ENCODE measurements at regions not wholly inside any gene's neighbourhood (a gene's known extent, or its start where the extent isn't known, plus 50 kb on each side); places are given as distances from the start of the nearest gene placed in this dataset.

- FAIRE-seq (no peak), DNase-seq (ENCODE audit: low read depth in 1 of 2, low spot score in 2 of 2) (no peak)
- Histone ChIP-seq H2BK120ac (replicated peaks; ENCODE audit: low read depth, low read length) (no peak overlapping the region), H2BK20ac (ENCODE audit: low read length) (no peak overlapping the region), H3K79me1 (ENCODE audit: low read depth, low read length) (no peaks in the 10 kb centered on the region), H3K27me3 (replicated peaks in 1 of 4; ENCODE audit: control insufficient read depth in 3 of 4, extremely low read depth in 1 of 4, insufficient read depth in 3 of 4, low read length in 3 of 4) (no peaks in the 10 kb centered on the region), H3K27ac (ENCODE audit: low read depth, low read length) (no peak overlapping the region), H3K14ac (ENCODE audit: insufficient read length) (no peak overlapping the region), H3K4me3 (ENCODE audit: extremely low read depth in 1 of 4, insufficient read depth in 2 of 4, low read depth in 3 of 4, low read length in 4 of 4) (no peak overlapping the region), H2AK5ac (ENCODE audit: low read depth, low read length) (no peak overlapping the region), H3K79me2 (ENCODE audit: control insufficient read depth in 1 of 2, insufficient read depth in 2 of 2, low read length in 2 of 2) (no peaks in the 10 kb centered on the region), H3K56ac (replicated peaks; ENCODE audit: insufficient read length, low read depth, low read length) (no peak overlapping the region), H2BK12ac (ENCODE audit: low read depth, low read length) (no peak overlapping the region), H3K4ac (replicated peaks; ENCODE audit: insufficient read length, low read depth, low read length) (no peak overlapping the region), H3K23ac (ENCODE audit: insufficient read length) (no peak overlapping the region), H4K8ac (ENCODE audit: extremely low read depth, insufficient read depth, low read length) (no peak overlapping the region), H2AFZ (ENCODE audit: low read length) (no peak overlapping the region), H3K9ac (replicated peaks in 1 of 4; ENCODE audit: extremely low read depth in 1 of 4, low read depth in 3 of 4, low read length in 3 of 4) (no peak overlapping the region), H4K5ac (ENCODE audit: insufficient read length, low read depth, low read length) (no peak overlapping the region), H3K4me2 (ENCODE audit: insufficient read depth in 1 of 2, low read depth in 2 of 2, low read length in 2 of 2) (no peak overlapping the region), H4K20me1 (replicated peaks in 1 of 2; ENCODE audit: control insufficient read depth in 1 of 2, insufficient read depth in 2 of 2, low read length in 2 of 2) (no peaks in the 10 kb centered on the region), H3K4me1 (replicated peaks in 1 of 4; ENCODE audit: control insufficient read depth in 3 of 4, insufficient read depth in 4 of 4, low read length in 3 of 4) (peaks cover 0 to 7% (median 0%) of the 10 kb centered on the region in 4 experiments; a peak in 1 of 7 replicates), H3K18ac (ENCODE audit: extremely low read depth, low read length) (no peak overlapping the region), H3K23me2 (ENCODE audit: low read depth, low read length) (no peaks in the 10 kb centered on the region), H2BK5ac (ENCODE audit: low read depth, low read length) (no peak overlapping the region), H3K9me3 (ENCODE audit: insufficient read depth in 2 of 2, low read depth in 1 of 2, low read length in 1 of 2) (no peaks in the 10 kb centered on the region), H2BK15ac (ENCODE audit: low read length) (no peak overlapping the region), H3K36me3 (ENCODE audit: control insufficient read depth in 2 of 4, insufficient read depth in 4 of 4, low read length in 3 of 4) (no peaks in the 10 kb centered on the region), H4K91ac (replicated peaks; ENCODE audit: insufficient read length, low read length) (no peak overlapping the region)
- TF ChIP-seq SIRT6 (IDR thresholded peaks at IDR 0.05; ENCODE audit: low read length) (no peak), POU5F1 (IDR thresholded peaks at IDR 0.05; ENCODE audit: low read depth, low read length) (no peak), EGR1 (IDR thresholded peaks at IDR 0.05; ENCODE audit: borderline replicate concordance, low read depth, low read length) (no peak), KDM4A (IDR thresholded peaks at IDR 0.05; ENCODE audit: low read depth, low read length, severe bottlenecking) (no peak), CBX5 (IDR thresholded peaks at IDR 0.05; ENCODE audit: low read depth, low read length) (no peak), SUZ12 (IDR thresholded peaks at IDR 0.05; ENCODE audit: low read length) (no peak), USF2 (IDR thresholded peaks at IDR 0.05; ENCODE audit: low read length) (no peak), PHF8 (conservative IDR thresholded peaks at IDR 0.05; ENCODE audit: low read depth, low read length) (no peak), CTBP2 (IDR thresholded peaks at IDR 0.05; ENCODE audit: borderline replicate concordance, insufficient read depth, insufficient read length, low read length) (no peak), FOSL1 (IDR thresholded peaks at IDR 0.05; ENCODE audit: insufficient read depth, low read depth, low read length) (no peak), CBX8 (IDR thresholded peaks at IDR 0.05; ENCODE audit: borderline replicate concordance, low read depth, low read length) (no peak)
- WGBS, 2 experiments (ENCODE audit: extremely low coverage in 1 of 2, insufficient coverage in 1 of 2, insufficient read length in 1 of 2, insufficient replicate concordance in 2 of 2, low coverage in 1 of 2, low lambda C conversion rate in 2 of 2, missing lambda C conversion rate in 1 of 2) = 91% methylated on average over 1 of the region's 1 CpG; no CpG with 5 or more reads in 1 of the 2 experiments
- POLR2A ChIA-PET (ENCODE audit: partially characterized antibody) = no interaction called here
- CTCF ChIA-PET (ENCODE audit: partially characterized antibody) = interaction anchor here (0.6 to 0.8 kb wide), 2 partner anchors 9 to 757 kb away, joined by 3 to 4 read pairs; no protein-coding TSS in a partner anchor
Measured at GRCh38 chr1:200311256-200311655, 98.6 kb downstream of the ZNF281 start.

Data from H1 (cell line).